ENCODE measurements at regions not wholly inside any gene's neighbourhood (a gene's known extent, or its start where the extent isn't known, plus 50 kb on each side); places are given as distances from the start of the nearest gene placed in this dataset.

DNA sequence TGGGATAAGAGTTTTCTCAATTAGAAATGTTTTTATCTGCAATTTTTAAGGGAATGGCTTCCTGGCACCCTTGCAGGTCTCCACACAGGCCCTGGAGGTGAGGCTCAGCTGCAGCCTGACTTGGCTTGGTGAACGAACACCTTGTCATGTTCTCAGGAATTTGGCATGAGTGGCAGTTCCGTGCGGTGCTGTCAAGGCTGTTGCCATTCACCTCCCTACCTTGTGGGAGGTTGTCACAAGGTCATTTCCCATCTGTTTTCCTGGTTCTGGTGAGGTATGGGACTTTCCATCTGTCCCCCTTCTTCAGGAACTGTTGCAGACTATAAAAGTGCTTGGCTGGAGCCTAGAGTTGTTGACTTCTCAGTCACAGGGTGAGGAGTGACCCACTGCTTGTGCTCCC is 82.9 kb downstream of the ELOVL4 start:
- no peak for DNase-seq (ENCODE audit: low read depth, low spot score)

DNA sequence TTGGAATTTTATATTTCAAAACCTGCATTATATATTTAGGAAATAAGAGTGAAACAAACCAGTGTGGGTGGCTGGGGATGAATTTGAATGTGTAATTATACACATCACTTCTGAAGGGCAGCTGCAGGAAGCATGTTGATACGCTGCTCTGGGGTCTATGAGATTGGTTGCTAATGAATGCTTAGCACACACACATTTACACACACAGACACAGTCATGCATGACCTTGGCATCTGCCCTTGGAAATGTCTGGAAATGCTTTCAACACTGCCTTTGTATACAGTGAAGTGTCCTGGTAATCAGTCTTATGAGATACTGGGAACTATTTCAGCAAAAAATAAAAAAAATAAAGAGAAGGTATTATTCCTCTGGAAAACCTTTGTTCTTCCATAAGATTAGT is 83.4 kb downstream of the ELOVL4 start:
- DNase-seq (ENCODE audit: low read depth, low spot score): no peak

DNA sequence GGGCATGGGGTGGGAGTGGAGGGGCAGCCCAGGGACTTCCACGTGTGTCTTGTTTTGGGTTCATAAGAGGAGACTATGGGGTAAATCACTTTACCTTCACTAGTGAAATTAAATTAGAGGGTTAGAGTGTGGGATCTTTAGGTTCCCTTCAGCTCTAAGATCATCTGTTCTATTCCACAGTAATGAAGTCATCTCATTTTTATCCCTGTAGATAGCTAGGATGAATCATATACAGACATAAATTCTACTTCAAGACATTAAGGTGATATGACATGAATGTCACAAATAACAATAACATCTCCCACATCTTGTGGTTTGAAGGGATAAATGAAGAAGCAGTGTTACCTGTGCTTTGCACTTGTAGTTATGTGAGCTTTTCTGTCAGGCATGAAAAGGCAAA is 83.8 kb downstream of the ELOVL4 start:
- no peak for DNase-seq (ENCODE audit: low read depth, low spot score)

DNA sequence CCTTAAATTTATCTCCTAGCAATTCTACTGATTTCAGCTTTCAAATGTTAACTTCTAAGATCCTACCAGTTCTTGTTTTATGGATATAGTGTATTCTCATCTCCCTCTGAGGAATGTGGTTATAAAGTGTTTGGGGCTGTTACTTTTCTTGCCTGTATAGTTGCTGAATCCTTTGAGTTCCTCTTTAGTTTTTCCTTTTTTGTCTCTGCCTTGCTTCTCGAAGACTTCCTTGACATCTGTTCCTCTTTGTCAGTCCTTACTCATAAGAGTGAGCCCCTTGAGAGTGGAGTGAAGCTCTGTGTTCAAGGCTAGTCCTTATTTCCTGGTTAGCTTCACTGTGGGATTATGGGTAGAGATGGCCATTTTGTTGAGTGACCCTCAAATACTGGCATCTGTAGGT is 84.6 kb downstream of the ELOVL4 start:
- DNase-seq (ENCODE audit: low read depth, low spot score): no peak

DNA sequence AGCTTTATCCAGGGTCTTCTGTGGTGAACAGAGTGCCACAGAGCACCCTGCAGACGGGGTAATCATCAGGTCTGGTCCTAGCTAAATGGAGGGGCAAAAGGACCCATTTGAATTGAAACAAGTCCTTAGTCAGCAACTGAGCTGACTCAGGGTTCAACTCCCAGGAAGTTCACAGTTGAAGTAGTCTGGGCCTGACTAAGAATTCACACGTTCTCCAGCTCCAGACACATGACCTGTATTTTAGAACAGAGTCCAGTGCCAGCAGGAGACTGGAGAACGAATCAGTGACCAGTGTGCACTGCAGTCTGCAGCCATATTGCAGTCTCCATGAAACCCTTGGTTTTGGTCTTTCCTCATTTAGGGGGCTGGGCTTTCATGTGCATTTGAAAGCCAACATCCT is 85.2 kb downstream of the ELOVL4 start:
- DNase-seq (ENCODE audit: low read depth, low spot score): no peak

DNA sequence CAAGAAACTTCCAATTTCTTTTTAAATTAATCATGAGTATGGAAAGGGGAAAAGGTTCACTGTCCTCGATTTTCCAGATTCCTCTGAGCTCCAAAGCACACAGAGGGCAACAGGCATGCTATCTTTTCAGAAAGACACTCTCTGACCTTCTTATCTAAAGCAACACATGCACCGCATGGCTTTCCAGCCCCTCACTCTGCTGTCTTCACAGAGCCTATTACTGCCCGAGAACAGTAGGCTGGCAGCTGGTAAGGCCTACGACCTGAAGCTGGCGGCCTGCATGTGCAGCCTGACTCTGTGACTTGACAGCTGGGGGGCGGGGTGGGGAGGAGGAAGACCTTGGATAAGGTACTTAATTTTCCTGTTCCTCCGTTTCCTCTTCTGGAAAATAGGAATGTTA is 86.3 kb downstream of the ELOVL4 start:
- DNase-seq (ENCODE audit: low read depth, low spot score): no peak

DNA sequence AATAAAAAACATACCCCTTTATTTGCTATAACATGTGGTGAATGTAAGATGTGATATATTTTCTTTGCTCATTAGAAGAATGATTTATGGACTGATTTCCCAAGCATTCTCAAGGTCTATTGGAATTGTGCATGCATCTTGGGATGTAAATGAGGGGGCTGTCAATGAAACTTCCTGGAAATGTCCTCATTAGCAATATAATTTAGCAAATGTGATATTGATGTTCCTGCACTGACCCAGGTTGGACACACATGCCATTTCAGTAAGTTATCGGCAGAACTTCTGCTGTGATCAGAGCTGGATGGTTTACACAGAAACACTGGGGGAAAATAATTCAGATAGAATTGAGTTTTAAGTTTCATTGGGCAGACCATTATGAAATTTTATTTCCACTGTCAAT is 99.9 kb downstream of the ELOVL4 start:
- DNase-seq (ENCODE audit: low read depth, low spot score): no peak

DNA sequence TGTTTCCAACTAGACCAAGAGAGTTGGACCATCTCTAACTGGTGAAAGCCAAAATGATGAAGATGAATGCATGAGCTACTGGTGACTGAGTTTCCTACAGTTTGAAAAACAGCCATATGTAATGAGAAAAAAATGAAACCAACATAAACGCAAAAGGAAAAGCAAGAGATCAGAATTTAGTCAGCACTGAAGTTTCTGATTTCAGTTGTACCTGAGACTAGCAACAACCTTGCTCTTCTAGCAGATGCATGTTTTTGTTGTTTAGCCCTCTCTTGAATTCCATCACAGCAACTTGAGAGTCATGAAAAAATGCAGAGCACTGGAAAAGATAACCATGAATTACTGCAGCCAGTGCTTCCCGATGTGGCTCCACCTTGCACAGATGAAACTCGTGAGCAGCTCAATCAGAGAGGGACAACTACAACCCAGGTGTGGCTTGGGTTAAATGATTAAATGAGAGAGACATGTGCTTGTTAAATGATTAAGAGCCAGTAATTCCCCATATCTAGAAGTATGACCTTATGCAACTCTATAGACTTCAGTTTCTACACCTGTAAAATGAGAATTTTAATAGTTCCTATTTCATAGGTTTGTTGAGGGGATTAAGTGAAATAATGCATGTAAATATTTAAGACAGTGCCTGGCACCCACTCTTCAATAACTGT is 104.8 kb downstream of the ELOVL4 start:
- DNase-seq (ENCODE audit: low read depth, low spot score): no peak

DNA sequence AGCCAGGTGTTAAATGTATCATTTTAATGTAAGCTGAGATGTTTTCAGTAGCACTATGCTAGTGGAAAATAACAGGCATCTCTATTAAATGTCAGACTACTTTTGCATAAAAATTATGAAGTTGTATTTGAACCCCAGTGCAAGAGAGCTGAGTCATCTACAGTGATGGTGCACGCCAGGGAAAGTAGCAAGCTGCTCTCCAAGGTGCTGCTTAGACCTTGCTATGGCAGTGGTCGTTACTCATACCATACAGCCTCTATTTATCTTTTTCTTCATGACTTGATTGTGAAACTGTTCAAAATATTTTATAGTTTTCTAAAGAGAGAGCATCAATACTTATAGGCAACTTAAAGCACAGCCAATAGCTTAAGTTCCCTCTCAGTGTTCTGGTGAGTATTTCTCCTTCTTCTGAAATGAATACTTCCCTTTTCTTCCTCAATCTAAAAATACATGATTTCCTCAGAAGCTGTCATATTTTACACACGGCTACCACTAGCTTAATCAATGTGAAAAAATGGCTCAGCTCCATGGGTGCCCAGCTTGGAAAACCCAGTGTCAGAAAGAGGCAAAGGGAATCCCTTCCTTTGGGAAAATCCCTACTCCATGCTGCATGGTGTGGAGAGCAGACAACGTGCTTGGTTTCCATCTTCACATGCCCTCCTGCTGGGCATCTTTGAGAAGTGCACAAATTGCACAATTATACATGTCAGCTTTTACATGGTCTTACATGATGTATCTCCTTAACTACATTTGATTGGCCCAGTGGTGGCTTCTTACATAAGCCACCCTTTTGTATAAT is 105.6 kb downstream of the ELOVL4 start:
- DNase-seq (ENCODE audit: low read depth, low spot score): no peak

DNA sequence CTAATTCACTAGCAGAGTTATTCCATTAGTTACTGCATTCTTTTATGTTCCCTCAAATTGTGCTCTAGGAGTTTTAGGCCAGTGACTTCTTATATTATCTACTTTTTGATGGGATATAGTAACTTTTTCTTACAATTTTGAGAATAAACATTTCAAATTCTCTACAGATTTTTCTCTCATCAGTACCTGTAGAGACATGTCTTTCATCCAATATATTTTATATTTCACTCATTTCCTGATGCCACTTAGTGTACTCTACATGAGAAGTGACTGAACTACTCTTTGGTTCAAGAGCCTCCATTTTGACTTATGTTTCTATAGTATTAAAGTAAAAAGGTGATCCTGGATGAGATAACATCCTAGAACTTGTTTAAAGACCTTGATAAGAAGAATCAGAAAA is 108.5 kb downstream of the ELOVL4 start:
- DNase-seq (ENCODE audit: low read depth, low spot score): no peak

DNA sequence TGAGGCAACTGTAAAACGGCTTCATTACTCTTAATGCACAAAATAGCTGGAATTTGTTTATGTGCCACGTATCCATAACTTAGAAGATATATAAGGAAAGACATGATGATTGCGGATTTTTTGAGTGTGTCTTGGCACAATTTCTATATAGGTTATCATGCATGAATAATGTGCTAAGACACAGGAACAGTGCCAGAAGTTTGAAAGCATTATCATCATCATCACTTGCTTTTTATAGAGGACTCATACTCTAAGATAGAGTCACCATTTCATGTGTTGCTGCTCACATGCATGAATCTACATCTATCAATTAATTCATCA is 113.4 kb downstream of the ELOVL4 start:
- DNase-seq (ENCODE audit: low read depth, low spot score): no peak

DNA sequence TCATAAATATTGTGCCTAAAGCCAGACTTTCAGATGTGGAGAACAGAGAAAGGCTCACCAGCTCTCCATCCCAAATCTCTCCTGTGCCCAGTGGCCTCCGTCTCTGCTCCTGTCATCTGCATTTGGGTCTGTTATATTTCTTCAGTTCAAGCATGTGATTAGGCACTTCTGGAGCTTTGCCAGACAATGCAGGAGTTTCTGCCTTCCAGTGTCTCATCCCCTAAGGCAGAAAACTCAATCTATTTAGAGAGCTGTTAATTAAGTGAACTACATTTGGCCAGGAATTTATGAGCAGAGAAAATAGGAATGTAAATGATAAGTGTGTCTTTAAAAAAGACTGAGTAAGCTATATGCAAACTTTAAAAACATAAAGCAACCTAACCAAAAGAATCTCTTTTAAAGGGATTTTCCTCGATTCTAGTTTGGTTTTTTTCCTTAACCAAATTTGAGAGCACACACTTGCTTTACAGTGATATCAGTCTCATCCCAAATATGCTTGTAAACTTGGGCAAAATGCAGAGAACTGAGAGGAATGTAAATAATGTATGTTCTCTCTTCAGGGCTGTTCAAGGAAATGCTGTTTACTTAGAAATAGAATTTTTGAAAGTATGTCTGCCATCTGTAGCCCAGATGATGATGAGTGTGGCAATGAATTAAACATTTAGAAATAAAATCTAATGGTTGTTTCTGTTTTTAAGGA is 113.9 kb downstream of the ELOVL4 start:
- DNase-seq (ENCODE audit: low read depth, low spot score): no peak

DNA sequence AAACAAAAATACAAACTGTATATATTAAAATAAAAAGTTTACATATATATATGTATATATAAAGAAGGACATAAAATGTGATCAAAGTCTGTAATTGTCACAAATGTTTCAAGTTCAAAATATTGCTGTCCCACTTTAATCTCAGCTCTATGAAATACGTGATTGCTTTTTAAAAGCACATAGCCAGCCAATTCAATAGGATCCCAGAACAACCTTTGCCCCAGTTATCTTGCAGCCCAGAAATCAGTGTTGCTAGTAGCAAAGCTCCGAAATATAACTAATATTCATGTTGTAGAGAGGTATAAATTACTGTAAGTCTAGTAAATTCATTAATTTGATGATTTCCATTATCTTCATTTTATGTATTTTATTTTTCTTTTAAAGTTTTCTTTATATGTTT is 114.6 kb downstream of the ELOVL4 start:
- no peak for DNase-seq (ENCODE audit: low read depth, low spot score)

DNA sequence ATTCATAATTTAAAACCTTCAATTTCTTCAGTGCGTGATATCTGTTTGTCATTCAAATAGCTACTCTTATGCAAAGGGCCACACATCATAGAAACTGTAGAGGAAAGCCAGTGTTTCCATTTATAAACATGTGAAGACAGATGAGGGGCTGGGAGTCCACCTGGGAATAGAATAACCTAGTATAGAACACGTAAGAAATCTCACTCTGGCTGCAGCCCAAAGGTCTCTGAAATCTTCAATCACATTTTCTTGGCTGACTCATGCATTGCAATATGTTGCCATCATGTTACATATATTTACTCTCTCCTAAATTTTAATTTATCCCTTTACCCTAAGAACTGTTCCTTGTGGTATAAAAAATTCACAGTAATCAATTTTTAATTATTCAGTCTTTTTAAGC is 123.2 kb downstream of the ELOVL4 start:
- no peak for DNase-seq (ENCODE audit: low read depth, low spot score)

DNA sequence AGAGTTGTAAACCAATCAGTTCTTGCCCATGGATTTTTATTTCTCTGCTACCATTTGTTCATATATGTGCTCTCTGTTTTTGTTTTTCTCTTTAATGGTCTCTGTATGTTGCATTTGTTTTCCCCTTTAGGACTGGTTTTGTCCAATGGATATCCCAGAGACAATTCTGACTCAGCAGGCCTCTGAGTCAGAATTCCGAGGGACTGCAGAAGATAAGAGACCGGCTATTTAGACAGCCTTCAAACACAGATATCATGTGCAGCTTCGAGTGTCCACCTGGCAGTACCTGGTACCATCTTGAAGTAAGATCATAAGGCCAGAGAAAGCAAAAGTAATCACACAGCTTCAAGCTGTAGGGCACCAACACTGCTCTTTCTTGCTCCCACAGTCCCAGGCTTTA is 125.5 kb downstream of the ELOVL4 start:
- no peak for DNase-seq (ENCODE audit: low read depth, low spot score)

DNA sequence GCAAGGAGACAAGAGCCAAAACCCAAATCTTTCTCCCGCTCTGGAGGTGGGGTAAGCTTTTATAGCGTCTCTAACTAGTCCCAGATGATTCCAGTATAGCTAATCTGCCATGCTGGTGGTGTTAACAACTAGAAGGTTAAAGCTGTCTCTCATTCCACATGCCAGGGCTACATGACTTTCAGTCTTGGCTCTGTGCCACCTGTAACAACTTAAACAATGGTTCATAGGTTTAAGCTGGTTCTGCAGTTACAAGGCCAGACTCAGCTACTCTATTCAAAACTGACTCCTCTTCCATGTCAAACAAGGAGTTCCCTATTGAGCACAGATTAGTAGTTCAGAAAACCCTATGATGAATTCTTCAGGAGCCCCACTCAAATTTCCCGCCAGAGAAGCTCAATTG is 128.9 kb downstream of the ELOVL4 start:
- no peak for DNase-seq (ENCODE audit: low read depth, low spot score)

DNA sequence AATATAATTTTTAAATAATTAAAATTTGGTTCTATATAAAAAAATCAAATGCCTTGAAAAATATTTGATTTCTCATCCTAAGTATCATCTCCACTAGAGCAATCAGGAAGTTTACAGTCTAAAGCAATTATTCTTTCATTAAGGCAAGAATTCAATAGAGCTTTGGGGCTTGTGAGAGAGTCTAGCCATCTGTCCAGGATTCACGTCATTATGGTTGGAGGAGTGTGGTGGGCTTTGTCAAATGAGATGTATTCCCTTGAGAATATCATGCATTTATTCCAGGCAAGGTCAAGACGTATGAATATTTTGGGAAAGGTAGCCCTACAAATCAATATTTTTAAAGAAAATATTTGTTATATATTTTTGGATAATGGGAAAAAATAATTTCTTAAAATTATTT is 132.4 kb downstream of the ELOVL4 start:
- DNase-seq (ENCODE audit: low read depth, low spot score): no peak

DNA sequence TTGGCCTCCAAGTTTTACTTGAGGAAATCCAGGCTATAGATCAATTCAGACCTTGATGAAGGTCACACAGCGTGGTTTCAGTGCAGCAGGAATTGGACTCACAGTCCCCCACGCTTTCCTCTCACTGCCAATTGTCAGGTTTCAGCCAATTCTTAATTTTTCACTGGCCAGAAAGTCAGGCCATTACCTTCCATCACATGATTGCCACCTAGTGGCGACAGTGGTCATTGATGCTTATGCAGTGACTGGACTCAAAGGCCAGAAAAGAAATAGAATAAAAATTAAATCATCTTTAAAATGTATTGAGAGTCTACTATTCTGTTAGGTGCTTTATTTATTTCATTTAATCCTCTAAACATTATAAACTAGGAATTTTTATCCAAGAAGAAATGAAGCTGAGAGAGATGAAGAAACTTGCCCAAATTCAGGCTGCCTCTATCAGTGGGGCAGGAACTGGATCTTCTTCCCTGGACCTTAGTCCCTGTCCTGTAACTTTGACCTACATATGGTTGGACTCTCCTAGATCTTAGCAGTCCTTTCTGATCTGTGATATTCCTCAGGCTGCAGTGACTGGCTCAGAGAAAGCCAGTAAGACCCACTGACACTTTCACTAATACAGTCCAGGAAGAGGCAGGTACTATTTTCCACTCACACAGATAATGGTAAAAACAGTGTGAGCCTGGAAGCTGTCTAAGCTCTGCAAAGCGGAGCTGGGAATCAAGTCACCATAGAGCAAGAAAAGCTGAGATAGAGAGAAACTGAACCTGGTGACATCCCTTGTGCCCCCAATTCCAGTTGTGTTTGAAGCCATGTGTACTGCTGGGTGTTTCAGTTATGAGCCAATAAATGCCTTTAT is 133.3 kb downstream of the ELOVL4 start:
- peak; percentile 13 for DNase-seq (ENCODE audit: low read depth, low spot score)

DNA sequence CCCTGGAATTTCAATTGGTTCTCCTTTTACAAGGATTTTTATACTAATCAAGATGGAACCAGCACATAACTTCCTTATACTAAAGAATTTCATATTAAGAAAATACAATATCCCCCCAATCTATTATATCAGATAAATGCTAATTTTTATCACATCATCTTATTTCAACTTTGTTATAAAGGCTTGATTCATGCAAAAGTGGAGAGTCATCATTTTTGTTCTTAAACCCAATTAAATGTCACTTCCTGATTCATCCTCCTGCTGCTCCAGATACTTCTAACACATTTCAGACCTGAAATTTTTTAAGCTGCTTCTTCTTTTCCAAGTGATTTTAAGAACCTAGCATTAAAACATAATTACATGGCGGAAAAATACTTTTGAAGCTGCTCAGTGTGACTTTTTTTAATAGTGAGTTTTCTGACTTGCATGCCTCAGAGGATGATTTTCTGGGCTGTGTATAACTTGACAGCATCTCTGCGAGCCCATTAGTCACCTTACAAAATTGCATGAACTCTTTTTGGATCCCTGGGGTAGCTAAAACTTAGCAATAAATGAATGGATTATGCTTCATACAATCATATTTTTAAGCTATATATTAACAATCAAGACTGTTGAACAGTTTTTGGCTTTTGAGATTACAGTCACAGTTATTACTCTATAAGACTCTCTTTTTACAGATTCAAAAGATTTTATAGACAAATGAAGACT is 134.1 kb downstream of the ELOVL4 start:
- no peak for DNase-seq (ENCODE audit: low read depth, low spot score)

DNA sequence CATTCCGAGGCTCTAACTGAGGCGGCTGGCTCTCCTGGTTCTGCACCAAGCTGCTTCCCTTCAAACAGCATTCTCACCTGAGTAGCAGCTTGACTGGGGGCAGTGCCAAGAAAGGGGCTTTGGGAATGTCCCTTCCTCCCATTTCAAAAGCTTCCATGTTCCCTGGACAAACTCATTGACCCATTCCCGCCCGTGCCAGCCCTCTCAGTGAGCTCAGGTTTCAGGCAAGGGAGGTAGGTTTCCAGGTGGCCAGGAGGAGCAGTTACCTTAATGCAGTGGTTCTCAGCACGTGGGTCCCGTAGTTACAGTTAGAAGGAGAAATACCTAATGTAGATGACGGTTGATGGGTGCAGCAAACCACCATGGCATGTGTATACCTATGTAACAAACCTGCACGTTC is 135.2 kb downstream of the ELOVL4 start:
- no peak for DNase-seq (ENCODE audit: low read depth, low spot score)

DNA sequence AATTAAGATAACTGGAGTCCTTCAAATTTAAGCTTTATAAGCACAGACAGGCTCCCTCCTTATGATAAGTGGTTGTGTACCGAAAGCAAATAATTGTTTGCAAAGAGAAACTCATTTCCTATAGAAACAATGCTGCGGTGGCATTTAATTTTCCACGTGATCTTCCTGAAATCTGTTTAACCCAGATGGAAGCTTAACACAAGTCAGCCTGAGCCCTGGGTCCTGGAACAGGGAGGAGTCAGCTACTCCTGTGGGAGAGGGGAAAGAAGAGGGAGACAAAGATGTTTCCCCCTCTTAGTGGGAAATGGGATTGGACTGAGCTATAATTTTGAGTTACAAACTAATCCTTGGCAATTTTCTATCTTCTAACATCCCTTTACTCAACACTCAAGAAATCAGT is 136.5 kb downstream of the ELOVL4 start:
- DNase-seq (ENCODE audit: low read depth, low spot score): no peak

All from brain pericyte (primary cell).